Memory B cell (primary cell): ENCODE measurements at regions not wholly inside any gene's neighbourhood (a gene's known extent, or its start where the extent isn't known, plus 50 kb on each side); places are given as distances from the start of the nearest gene placed in this dataset.
"Not testable (repeated sequence)": the region's sequence is repeated elsewhere in the genome, so short reads cannot be mapped to it uniquely, and the experiment has no call there.

Source experiments
- ATAC-seq: fragments of 150-1000 bp; cut with Tn5 transposase; 2 replicates; pipeline ENCODE4 v1.10.0; 2021; ENCODE audit warnings: low read depth, mild to moderate bottlenecking, moderate library complexity
- DNase-seq, 2 donors: peaks; one replicate each; pipeline ENCODE4 v3.0.0; 2022; ENCODE audit warnings: low spot score in 2 of 2
- H3K27ac Mint-ChIP-seq: one replicate; pipeline ENCODE4 v1.8.0; 2022; ENCODE audit warnings: mild to moderate bottlenecking, moderate library complexity, mixed read lengths
- H3K27me3 Mint-ChIP-seq: one replicate; pipeline ENCODE4 v1.8.0; 2022; ENCODE audit warnings: mixed read lengths
- H3K36me3 Mint-ChIP-seq: one replicate; pipeline ENCODE4 v1.8.0; 2022; ENCODE audit warnings: mild to moderate bottlenecking, mixed read lengths
- H3K4me1 Mint-ChIP-seq: one replicate; pipeline ENCODE4 v1.8.0; 2022; ENCODE audit warnings: mixed read lengths
- H3K4me3 Mint-ChIP-seq: one replicate; pipeline ENCODE4 v1.8.0; 2022; ENCODE audit warnings: mild to moderate bottlenecking, moderate library complexity, mixed read lengths
- H3K9me3 Mint-ChIP-seq: one replicate; pipeline ENCODE4 v1.8.0; 2022; ENCODE audit warnings: mixed read lengths

- H3K36me3 Mint-ChIP-seq, ATAC-seq, H3K4me3 Mint-ChIP-seq, DNase-seq, H3K27me3 Mint-ChIP-seq, H3K27ac Mint-ChIP-seq, H3K4me1 Mint-ChIP-seq: not testable (repeated sequence)
- H3K9me3 Mint-ChIP-seq: peaks cover 12% of the 10 kb centered on the region
Observed at GRCh38 chr15:87668768-87669564, 587.6 kb downstream of the NTRK3 start.

DNA sequence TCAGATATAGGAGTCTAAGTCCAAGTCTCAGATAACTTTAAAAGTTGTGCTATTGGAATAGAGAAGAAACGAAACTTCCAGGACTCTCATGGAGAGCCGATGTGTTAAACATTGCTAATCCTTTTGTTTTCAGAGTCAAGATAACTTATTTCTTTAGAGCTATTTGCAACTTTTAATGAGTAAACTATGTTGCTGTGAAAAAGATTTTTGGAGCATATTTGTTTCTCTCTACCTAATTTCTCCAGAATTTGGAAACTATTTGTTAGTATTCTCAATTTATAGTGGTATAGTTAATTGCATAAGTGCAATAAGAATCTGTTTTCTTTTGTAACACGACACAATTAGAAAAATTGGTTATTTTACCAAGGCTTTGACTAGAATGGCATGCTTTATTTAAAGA, 588.9 kb downstream of the NTRK3 start:
- Mint-ChIP-seq H3K27me3 (no peaks in the 10 kb centered on the region), H3K27ac (no peak overlapping the region), H3K9me3 (peaks cover 18% of the 10 kb centered on the region), H3K4me1 (no peaks in the 10 kb centered on the region), H3K36me3 (peaks cover 1% of the 10 kb centered on the region), H3K4me3 (no peak overlapping the region)
- DNase-seq (no peak), ATAC-seq (no peak)

- no peaks in the 10 kb centered on the region for H3K36me3 Mint-ChIP-seq
- no peaks in the 10 kb centered on the region for H3K27me3 Mint-ChIP-seq
- H3K4me1 Mint-ChIP-seq: no peaks in the 10 kb centered on the region
- no peak overlapping the region for H3K4me3 Mint-ChIP-seq
- no peak for ATAC-seq
- no peak for DNase-seq
- H3K27ac Mint-ChIP-seq: no peak overlapping the region
- H3K9me3 Mint-ChIP-seq: peaks cover 8% of the 10 kb centered on the region
Observed at GRCh38 chr15:87662575-87662974, 594.0 kb downstream of the NTRK3 start.

GRCh38 chr15:87661454-87662355, 594.8 kb downstream of the NTRK3 start:
- Mint-ChIP-seq H3K36me3 (no peaks in the 10 kb centered on the region), H3K4me1 (no peaks in the 10 kb centered on the region), H3K27me3 (no peaks in the 10 kb centered on the region), H3K9me3 (peaks cover 8% of the 10 kb centered on the region), H3K4me3 (no peak overlapping the region), H3K27ac (no peak overlapping the region)
- DNase-seq (no peak), ATAC-seq (no peak)

- no peaks in the 10 kb centered on the region for H3K36me3 Mint-ChIP-seq
- no peak for ATAC-seq
- peaks cover 6% of the 10 kb centered on the region for H3K9me3 Mint-ChIP-seq
- DNase-seq: no peak
- H3K27ac Mint-ChIP-seq: no peak overlapping the region
- no peaks in the 10 kb centered on the region for H3K27me3 Mint-ChIP-seq
- H3K4me3 Mint-ChIP-seq: no peak overlapping the region
- H3K4me1 Mint-ChIP-seq: no peaks in the 10 kb centered on the region
Observed at GRCh38 chr15:87660251-87661129, 596.0 kb downstream of the NTRK3 start.

DNA sequence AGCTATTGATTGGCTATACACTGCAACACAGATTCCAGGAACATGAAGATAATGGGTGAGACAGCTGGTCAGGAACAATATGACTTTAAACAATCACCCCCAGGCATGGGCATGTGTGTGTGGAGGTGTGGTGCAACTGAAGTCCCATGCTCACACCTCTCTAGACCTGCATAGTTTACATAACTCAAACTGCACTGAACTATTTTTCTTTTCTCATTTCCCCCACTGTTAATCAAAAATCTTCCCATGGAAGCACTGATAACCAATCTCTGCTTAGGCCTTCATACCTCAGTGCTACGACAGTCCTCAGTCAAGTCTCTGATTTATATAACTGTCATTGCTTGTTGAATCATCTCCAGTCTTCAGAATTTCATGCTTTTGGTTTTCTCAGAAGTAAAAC, 600.2 kb downstream of the NTRK3 start:
- H3K27ac Mint-ChIP-seq: no peak overlapping the region
- H3K4me3 Mint-ChIP-seq: no peak overlapping the region
- H3K27me3 Mint-ChIP-seq: no peaks in the 10 kb centered on the region
- H3K4me1 Mint-ChIP-seq: no peaks in the 10 kb centered on the region
- H3K9me3 Mint-ChIP-seq: no peaks in the 10 kb centered on the region
- DNase-seq (no peak), ATAC-seq (no peak)
- H3K36me3 Mint-ChIP-seq: no peaks in the 10 kb centered on the region

GRCh38 chr15:87653646-87654045, 602.9 kb downstream of the NTRK3 start:
- ATAC-seq (no peak), DNase-seq (no peak)
- no peak overlapping the region for H3K4me3 Mint-ChIP-seq

DNA sequence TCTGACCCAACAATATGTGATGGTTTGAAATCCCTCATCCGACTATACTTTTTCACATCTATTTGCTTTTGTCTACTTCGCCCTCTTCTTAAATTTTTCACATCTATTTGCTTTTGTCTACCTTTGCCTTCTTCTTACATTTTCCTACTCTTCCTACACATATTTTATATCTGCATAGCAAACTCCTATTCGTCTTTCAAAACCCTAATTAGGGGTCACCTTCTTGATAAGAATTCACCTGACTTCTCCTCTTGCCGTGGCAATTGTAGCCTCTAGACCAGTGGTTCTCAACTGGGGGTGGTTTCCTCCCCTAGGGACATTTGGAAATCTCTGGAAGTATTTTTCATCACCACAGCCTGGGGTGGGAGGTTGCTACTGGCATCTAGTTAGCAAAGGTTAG, 607.4 kb downstream of the NTRK3 start:
- H3K27me3 Mint-ChIP-seq: peaks cover 1% of the 10 kb centered on the region
- DNase-seq (no peak), ATAC-seq (no peak)
- no peaks in the 10 kb centered on the region for H3K36me3 Mint-ChIP-seq
- H3K4me1 Mint-ChIP-seq: no peaks in the 10 kb centered on the region
- H3K4me3 Mint-ChIP-seq: no peak overlapping the region
- no peak overlapping the region for H3K27ac Mint-ChIP-seq
- peaks cover 2% of the 10 kb centered on the region for H3K9me3 Mint-ChIP-seq

More at GRCh38 chr15:87653646-87654045, 602.9 kb downstream of the NTRK3 start:
- Mint-ChIP-seq H3K9me3 (peaks cover 2% of the 10 kb centered on the region), H3K36me3 (no peaks in the 10 kb centered on the region), H3K27ac (no peak overlapping the region), H3K27me3 (peaks cover 1% of the 10 kb centered on the region), H3K4me1 (no peaks in the 10 kb centered on the region)

GRCh38 chr15:87648278-87648677, 608.3 kb downstream of the NTRK3 start:
- ATAC-seq: no peak
- no peaks in the 10 kb centered on the region for H3K4me1 Mint-ChIP-seq
- no peak overlapping the region for H3K27ac Mint-ChIP-seq
- H3K36me3 Mint-ChIP-seq: no peaks in the 10 kb centered on the region
- H3K4me3 Mint-ChIP-seq: no peak overlapping the region
- H3K9me3 Mint-ChIP-seq: peaks cover 2% of the 10 kb centered on the region
- H3K27me3 Mint-ChIP-seq: peaks cover 1% of the 10 kb centered on the region
- DNase-seq: no peak

DNA sequence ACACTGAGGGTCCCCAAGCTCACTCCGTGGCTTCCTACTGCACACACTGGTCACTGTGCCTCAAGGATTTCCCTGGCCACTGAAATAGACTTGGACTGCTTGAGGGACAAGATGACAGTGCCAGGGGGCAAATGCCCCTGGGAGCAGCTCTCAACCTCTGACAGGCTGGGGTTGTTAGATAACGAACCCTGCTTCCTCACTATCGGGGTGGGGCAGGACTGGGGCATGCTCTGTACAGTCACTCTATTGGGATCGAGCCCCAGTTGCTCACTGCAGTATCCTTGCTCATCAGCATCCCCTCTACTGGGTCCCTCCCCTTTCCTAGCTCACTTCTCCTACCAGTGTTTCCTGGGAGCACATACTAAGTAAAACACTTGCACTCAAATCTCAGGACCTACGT, 610.8 kb downstream of the NTRK3 start:
- H3K9me3 Mint-ChIP-seq: peaks cover 2% of the 10 kb centered on the region
- H3K4me1 Mint-ChIP-seq: no peaks in the 10 kb centered on the region
- no peak for ATAC-seq
- H3K4me3 Mint-ChIP-seq: no peak overlapping the region
- no peak for DNase-seq
- H3K27ac Mint-ChIP-seq: no peak overlapping the region
- H3K27me3 Mint-ChIP-seq: peaks cover 1% of the 10 kb centered on the region
- no peaks in the 10 kb centered on the region for H3K36me3 Mint-ChIP-seq

GRCh38 chr15:87642997-87643396, 613.5 kb downstream of the NTRK3 start:
- not testable (repeated sequence) for H3K36me3 Mint-ChIP-seq, DNase-seq, H3K27ac Mint-ChIP-seq, H3K9me3 Mint-ChIP-seq, H3K4me3 Mint-ChIP-seq, H3K4me1 Mint-ChIP-seq, ATAC-seq, H3K27me3 Mint-ChIP-seq

- H3K27ac Mint-ChIP-seq: no peak overlapping the region
- no peak for ATAC-seq
- H3K4me1 Mint-ChIP-seq: no peaks in the 10 kb centered on the region
Observed at GRCh38 chr15:87639305-87640011, 617.1 kb downstream of the NTRK3 start.

DNA sequence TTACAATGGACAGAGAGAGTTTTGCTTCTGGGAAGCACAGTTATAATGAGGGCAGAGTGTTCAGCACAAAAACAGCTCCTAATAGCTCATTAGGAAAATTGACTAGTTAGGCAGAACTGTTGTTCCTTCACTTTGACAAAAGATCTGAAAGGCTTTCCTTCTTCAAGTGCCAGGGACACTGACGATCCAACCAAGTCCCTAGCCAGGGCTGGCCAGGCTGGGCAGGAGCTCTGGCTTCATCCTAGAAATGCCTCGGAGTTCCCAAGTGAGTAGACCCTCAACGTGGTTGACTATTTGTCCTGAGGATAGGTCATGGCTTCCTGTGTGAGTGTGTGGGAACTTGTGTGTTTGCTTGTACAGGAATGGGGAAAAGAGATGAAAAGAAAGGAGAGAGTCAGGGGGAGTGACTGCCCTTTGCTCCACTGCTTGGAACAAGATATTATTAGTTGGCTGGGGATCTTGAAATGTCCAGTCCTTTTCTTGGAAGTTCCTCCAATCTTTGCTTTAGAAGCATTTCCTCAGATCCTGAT, 617.9 kb downstream of the NTRK3 start:
- no peak for ATAC-seq
- DNase-seq: no peak
- H3K4me3 Mint-ChIP-seq: no peak overlapping the region
- H3K4me1 Mint-ChIP-seq: no peaks in the 10 kb centered on the region
- no peaks in the 10 kb centered on the region for H3K36me3 Mint-ChIP-seq
- no peak overlapping the region for H3K27ac Mint-ChIP-seq
- H3K9me3 Mint-ChIP-seq: no peaks in the 10 kb centered on the region
- peaks cover 1% of the 10 kb centered on the region for H3K27me3 Mint-ChIP-seq

More at GRCh38 chr15:87639305-87640011, 617.1 kb downstream of the NTRK3 start:
- H3K27me3 Mint-ChIP-seq: no peaks in the 10 kb centered on the region
- DNase-seq: no peak
- H3K36me3 Mint-ChIP-seq: no peaks in the 10 kb centered on the region
- no peak overlapping the region for H3K4me3 Mint-ChIP-seq
- no peaks in the 10 kb centered on the region for H3K9me3 Mint-ChIP-seq
